ENCODE measurements at regions not wholly inside any gene's neighbourhood (a gene's known extent, or its start where the extent isn't known, plus 50 kb on each side); places are given as distances from the start of the nearest gene placed in this dataset.
"Not testable (repeated sequence)": the region's sequence is repeated elsewhere in the genome, so short reads cannot be mapped to it uniquely, and the experiment has no call there.

- DNase-seq, result no peak
These were observed 210.5 kb upstream of the SHH start for GRCh38 chr7:156022483-156023459.

GRCh38 chr7:156021471-156021870 lies 209.2 kb upstream of the SHH start:
- no peak for DNase-seq

GRCh38 chr7:156020566-156020965 lies 208.3 kb upstream of the SHH start:
- no peak for DNase-seq

GRCh38 chr7:156019776-156020565 lies 207.7 kb upstream of the SHH start:
- DNase-seq, result no peak

GRCh38 chr7:156019308-156019707 lies 207.0 kb upstream of the SHH start:
- DNase-seq, result no peak

- no peak for DNase-seq
These were observed 205.8 kb upstream of the SHH start for GRCh38 chr7:156017916-156018700.

- no peak for DNase-seq
These were observed 205.2 kb upstream of the SHH start for GRCh38 chr7:156017431-156017830.

GRCh38 chr7:156015237-156016020 lies 203.2 kb upstream of the SHH start:
- no peak for DNase-seq

- no peak for DNase-seq
These were observed 202.5 kb upstream of the SHH start for GRCh38 chr7:156014808-156015207.

GRCh38 chr7:156014201-156014600 lies 201.9 kb upstream of the SHH start:
- DNase-seq, result no peak

GRCh38 chr7:156012412-156012811 lies 200.1 kb upstream of the SHH start:
- no peak for DNase-seq

- DNase-seq, result no peak
These were observed 197.3 kb upstream of the SHH start for GRCh38 chr7:156009569-156009968.

- not testable (repeated sequence) for DNase-seq
These were observed 194.6 kb upstream of the SHH start for GRCh38 chr7:156006876-156007275.

GRCh38 chr7:156006024-156006423 lies 193.8 kb upstream of the SHH start:
- no peak for DNase-seq

GRCh38 chr7:156005202-156005691 lies 193.0 kb upstream of the SHH start:
- no peak for DNase-seq

- no peak for DNase-seq
These were observed 192.3 kb upstream of the SHH start for GRCh38 chr7:156004265-156005201.

- no peak for DNase-seq
These were observed 191.2 kb upstream of the SHH start for GRCh38 chr7:156003220-156004162.

GRCh38 chr7:156002362-156003066 lies 190.3 kb upstream of the SHH start:
- no peak for DNase-seq

All from NCI-H2081 (cell line).